HEK293 (cell line): ENCODE measurements at regions not wholly inside any gene's neighbourhood (a gene's known extent, or its start where the extent isn't known, plus 50 kb on each side); places are given as distances from the start of the nearest gene placed in this dataset.

Experiments
- CTCF ChIA-PET: fragments of 350-600 bp; formaldehyde crosslinking; extraction: SDS; loops from one replicate; lab custom pipeline; 2021; ENCODE audit warnings: antibody characterized with exemption; lab: Yijun Ruan, JAX
- POLR2A ChIA-PET: fragments of 300-600 bp; formaldehyde crosslinking; extraction: SDS; loops from one replicate; lab custom pipeline; 2020; ENCODE audit warnings: antibody characterized with exemption, inconsistent platforms; lab: Yijun Ruan, JAX
- H3K27ac ChIP-seq: fragments of 200-500 bp; sonication (Bioruptor generic); 2 replicates; pipeline ENCODE4 v1.5.1; 2014; ENCODE audit warnings: low read depth, low read length, control low read depth, inconsistent platforms; ENCODE audit errors: extremely low read depth
- H3K36me3 ChIP-seq, 2 experiments: fragments of 200-500 bp in 1 of 2; sonication (Bioruptor generic) in 1 of 2; 1 replicate in 1 of 2; 2 replicates in 1 of 2; pipeline ENCODE4 v1.5.1; 2014 to 2017; ENCODE audit warnings: inconsistent platforms in 2 of 2, low read length in 2 of 2; ENCODE audit not compliant: control insufficient read depth in 2 of 2, insufficient read depth in 1 of 2
- H3K4me1 ChIP-seq: fragments of 200-500 bp; sonication (Bioruptor generic); 2 replicates; pipeline ENCODE4 v1.5.1; 2014; ENCODE audit warnings: mild to moderate bottlenecking, low read length, inconsistent platforms; ENCODE audit not compliant: control insufficient read depth, insufficient read depth
- H3K4me3 ChIP-seq: 2 replicates; pipeline ENCODE4 v1.5.1; 2011; ENCODE audit warnings: low read depth, mild to moderate bottlenecking, control low read depth, low read length, moderate library complexity
- H3K9me3 ChIP-seq: fragments of 200-500 bp; sonication (Bioruptor generic); 2 replicates; pipeline ENCODE4 v1.5.1; 2014; ENCODE audit warnings: low read depth, low read length, inconsistent platforms; ENCODE audit not compliant: control insufficient read depth, insufficient read depth
- SCRT2 ChIP-seq: fragments of 450-650 bp; formaldehyde crosslinking; IDR thresholded peaks from 2 replicates; pipeline ENCODE4 v1.5.1; 2016; ENCODE audit warnings: missing biosample characterization, missing genetic modification characterization
- ZFHX2 ChIP-seq: fragments of 450-650 bp; formaldehyde crosslinking; conservative IDR thresholded peaks from 2 replicates; pipeline ENCODE4 v1.5.1; 2016; ENCODE audit warnings: missing biosample characterization, missing genetic modification characterization
- ZFP69B ChIP-seq: fragments of 450-650 bp; formaldehyde crosslinking; IDR thresholded peaks from 2 replicates; pipeline ENCODE4 v1.5.1; 2016; ENCODE audit warnings: missing biosample characterization, missing genetic modification characterization
- ZNF112 ChIP-seq: fragments of 450-650 bp; formaldehyde crosslinking; IDR thresholded peaks from 2 replicates; pipeline ENCODE4 v1.5.0; 2017; ENCODE audit warnings: missing biosample characterization, missing genetic modification characterization
- ZNF211 ChIP-seq: fragments of 450-650 bp; formaldehyde crosslinking; IDR thresholded peaks from 2 replicates; pipeline ENCODE4 v1.5.1; 2016; ENCODE audit warnings: low read depth, missing biosample characterization, missing genetic modification characterization
- ZNF223 ChIP-seq: fragments of 450-650 bp; formaldehyde crosslinking; IDR thresholded peaks from 2 replicates; pipeline ENCODE4 v1.5.1; 2016; ENCODE audit warnings: missing biosample characterization, missing genetic modification characterization
- ZNF24 ChIP-seq: fragments of 450-650 bp; formaldehyde crosslinking; IDR thresholded peaks from 2 replicates; pipeline ENCODE4 v1.5.1; 2016; ENCODE audit warnings: missing biosample characterization, missing genetic modification characterization
- ZNF248 ChIP-seq: fragments of 450-650 bp; formaldehyde crosslinking; IDR thresholded peaks from 2 replicates; pipeline ENCODE4 v1.5.1; 2017; ENCODE audit warnings: missing biosample characterization, missing genetic modification characterization
- ZNF292 ChIP-seq: fragments of 450-650 bp; formaldehyde crosslinking; IDR thresholded peaks from 2 replicates; pipeline ENCODE4 v1.5.1; 2016; ENCODE audit warnings: low read depth, missing biosample characterization, missing genetic modification characterization, borderline replicate concordance
- ZNF366 ChIP-seq: fragments of 450-650 bp; formaldehyde crosslinking; conservative IDR thresholded peaks from 2 replicates; pipeline ENCODE4 v1.5.1; 2016; ENCODE audit warnings: missing biosample characterization, missing genetic modification characterization
- ZNF514 ChIP-seq: fragments of 450-650 bp; formaldehyde crosslinking; IDR thresholded peaks from 2 replicates; pipeline ENCODE4 v1.5.1; 2016; ENCODE audit warnings: missing biosample characterization, missing genetic modification characterization
- ZNF624 ChIP-seq: fragments of 450-650 bp; formaldehyde crosslinking; IDR thresholded peaks from 2 replicates; pipeline ENCODE4 v1.5.1; 2017; ENCODE audit warnings: missing biosample characterization, missing genetic modification characterization
- ZNF664 ChIP-seq: fragments of 450-650 bp; formaldehyde crosslinking; IDR thresholded peaks from 2 replicates; pipeline ENCODE4 v1.5.1; 2016; ENCODE audit warnings: missing biosample characterization, missing genetic modification characterization
- ZNF701 ChIP-seq: fragments of 450-650 bp; formaldehyde crosslinking; IDR thresholded peaks from 2 replicates; pipeline ENCODE4 v1.5.1; 2016; ENCODE audit warnings: missing biosample characterization, missing genetic modification characterization
- ZNF837 ChIP-seq: fragments of 450-650 bp; formaldehyde crosslinking; IDR thresholded peaks from 2 replicates; pipeline ENCODE4 v1.5.1; 2016; ENCODE audit warnings: missing biosample characterization, missing genetic modification characterization
- ZSCAN23 ChIP-seq: fragments of 450-650 bp; formaldehyde crosslinking; IDR thresholded peaks from 2 replicates; pipeline ENCODE4 v1.5.1; 2016; ENCODE audit warnings: missing biosample characterization, missing genetic modification characterization
- TF ChIP-seq, protein P1 (sequence below): fragments of 450-650 bp; formaldehyde crosslinking; IDR thresholded peaks from 2 replicates; pipeline ENCODE4 v1.5.1; 2016; ENCODE audit warnings: missing biosample characterization, missing genetic modification characterization
- TF ChIP-seq, protein P2 (sequence below): fragments of 450-650 bp; formaldehyde crosslinking; IDR thresholded peaks from 2 replicates; pipeline ENCODE4 v1.5.1; 2016; ENCODE audit warnings: missing biosample characterization, missing genetic modification characterization
- TF ChIP-seq, protein P3 (sequence below): fragments of 450-650 bp; formaldehyde crosslinking; optimal IDR thresholded peaks from 2 replicates; pipeline ENCODE3; 2016; ENCODE audit warnings: missing biosample characterization, mild to moderate bottlenecking, missing genetic modification characterization
- TF ChIP-seq, protein P4 (sequence below): sonication (generic); formaldehyde crosslinking; IDR thresholded peaks from 2 replicates; pipeline ENCODE4 v1.8.1; 2022; ENCODE audit warnings: mild to moderate bottlenecking, moderate library complexity, missing genetic modification reagents
- TF ChIP-seq, protein P5 (sequence below): fragments of 450-650 bp; formaldehyde crosslinking; IDR thresholded peaks from 2 replicates; pipeline ENCODE4 v1.5.1; 2016; ENCODE audit warnings: missing biosample characterization, missing genetic modification characterization
- TF ChIP-seq, protein P6 (sequence below): fragments of 450-650 bp; formaldehyde crosslinking; IDR thresholded peaks from 2 replicates; pipeline ENCODE4 v1.5.1; 2016; ENCODE audit warnings: missing biosample characterization, missing genetic modification characterization, low read depth
- TF ChIP-seq, protein P7 (sequence below): fragments of 450-650 bp; formaldehyde crosslinking; IDR thresholded peaks from 2 replicates; pipeline ENCODE4 v1.5.1; 2017; ENCODE audit warnings: missing biosample characterization, missing genetic modification characterization

DNA sequence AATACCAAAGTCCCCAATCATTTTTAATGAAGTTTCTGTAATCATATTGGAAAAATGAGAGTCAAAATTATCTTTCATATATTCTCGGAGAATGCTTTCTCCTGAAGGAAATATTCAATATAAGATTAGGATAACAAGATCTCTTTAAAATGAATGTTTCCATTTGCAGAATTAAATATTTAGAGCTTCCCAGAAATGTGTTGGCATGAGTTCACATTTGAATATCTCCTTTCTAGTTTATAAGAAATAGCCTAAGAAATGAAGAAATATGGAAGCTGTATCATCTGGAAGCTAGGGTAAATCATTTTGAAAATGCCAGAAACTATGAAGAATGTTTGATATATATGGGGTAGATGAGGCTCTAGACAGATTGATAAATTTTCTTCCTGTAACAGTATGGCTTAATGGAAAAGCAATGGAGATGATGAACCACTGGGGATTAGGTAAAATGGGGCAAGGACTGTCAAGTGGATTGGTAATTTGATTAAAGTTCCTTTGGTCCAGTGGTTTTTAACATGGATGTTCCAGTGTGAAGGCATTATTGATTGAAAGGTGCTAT, 184.6 kb upstream of the ZNF804A start:
- Histone ChIP-seq H3K36me3 (no peaks in the 10 kb centered on the region), H3K27ac (no peak overlapping the region), H3K4me1 (peaks cover 3% of the 10 kb centered on the region; the same call in 1 of the 2 replicates), H3K9me3 (no peaks in the 10 kb centered on the region), H3K4me3 (no peak overlapping the region)
- POLR2A ChIA-PET = no interaction called here
- TF ChIP-seq SCRT2 (tag by site-specific recombination) = no peak
- TF ChIP-seq ZNF211 (tag by site-specific recombination) = no peak
- no peak for TF ChIP-seq ZNF701 (tag by site-specific recombination)
- TF ChIP-seq ZNF624 (tag by site-specific recombination) = no peak
- TF ChIP-seq, protein P1, sequence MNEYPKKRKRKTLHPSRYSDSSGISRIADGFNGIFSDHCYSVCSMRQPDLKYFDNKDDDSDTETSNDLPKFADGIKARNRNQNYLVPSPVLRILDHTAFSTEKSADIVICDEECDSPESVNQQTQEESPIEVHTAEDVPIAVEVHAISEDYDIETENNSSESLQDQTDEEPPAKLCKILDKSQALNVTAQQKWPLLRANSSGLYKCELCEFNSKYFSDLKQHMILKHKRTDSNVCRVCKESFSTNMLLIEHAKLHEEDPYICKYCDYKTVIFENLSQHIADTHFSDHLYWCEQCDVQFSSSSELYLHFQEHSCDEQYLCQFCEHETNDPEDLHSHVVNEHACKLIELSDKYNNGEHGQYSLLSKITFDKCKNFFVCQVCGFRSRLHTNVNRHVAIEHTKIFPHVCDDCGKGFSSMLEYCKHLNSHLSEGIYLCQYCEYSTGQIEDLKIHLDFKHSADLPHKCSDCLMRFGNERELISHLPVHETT (tag by site-specific recombination) = no peak
- TF ChIP-seq ZNF366 (tag by site-specific recombination) = no peak
- TF ChIP-seq, protein P2, sequence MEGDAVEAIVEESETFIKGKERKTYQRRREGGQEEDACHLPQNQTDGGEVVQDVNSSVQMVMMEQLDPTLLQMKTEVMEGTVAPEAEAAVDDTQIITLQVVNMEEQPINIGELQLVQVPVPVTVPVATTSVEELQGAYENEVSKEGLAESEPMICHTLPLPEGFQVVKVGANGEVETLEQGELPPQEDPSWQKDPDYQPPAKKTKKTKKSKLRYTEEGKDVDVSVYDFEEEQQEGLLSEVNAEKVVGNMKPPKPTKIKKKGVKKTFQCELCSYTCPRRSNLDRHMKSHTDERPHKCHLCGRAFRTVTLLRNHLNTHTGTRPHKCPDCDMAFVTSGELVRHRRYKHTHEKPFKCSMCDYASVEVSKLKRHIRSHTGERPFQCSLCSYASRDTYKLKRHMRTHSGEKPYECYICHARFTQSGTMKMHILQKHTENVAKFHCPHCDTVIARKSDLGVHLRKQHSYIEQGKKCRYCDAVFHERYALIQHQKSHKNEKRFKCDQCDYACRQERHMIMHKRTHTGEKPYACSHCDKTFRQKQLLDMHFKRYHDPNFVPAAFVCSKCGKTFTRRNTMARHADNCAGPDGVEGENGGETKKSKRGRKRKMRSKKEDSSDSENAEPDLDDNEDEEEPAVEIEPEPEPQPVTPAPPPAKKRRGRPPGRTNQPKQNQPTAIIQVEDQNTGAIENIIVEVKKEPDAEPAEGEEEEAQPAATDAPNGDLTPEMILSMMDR (tag by site-specific recombination) = no peak
- no peak for TF ChIP-seq ZFHX2
- TF ChIP-seq, protein P3, sequence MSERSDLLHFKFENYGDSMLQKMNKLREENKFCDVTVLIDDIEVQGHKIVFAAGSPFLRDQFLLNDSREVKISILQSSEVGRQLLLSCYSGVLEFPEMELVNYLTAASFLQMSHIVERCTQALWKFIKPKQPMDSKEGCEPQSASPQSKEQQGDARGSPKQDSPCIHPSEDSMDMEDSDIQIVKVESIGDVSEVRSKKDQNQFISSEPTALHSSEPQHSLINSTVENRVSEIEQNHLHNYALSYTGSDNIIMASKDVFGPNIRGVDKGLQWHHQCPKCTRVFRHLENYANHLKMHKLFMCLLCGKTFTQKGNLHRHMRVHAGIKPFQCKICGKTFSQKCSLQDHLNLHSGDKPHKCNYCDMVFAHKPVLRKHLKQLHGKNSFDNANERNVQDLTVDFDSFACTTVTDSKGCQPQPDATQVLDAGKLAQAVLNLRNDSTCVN (tag by site-specific recombination) = no peak
- no peak for TF ChIP-seq ZNF248
- TF ChIP-seq, protein P4, sequence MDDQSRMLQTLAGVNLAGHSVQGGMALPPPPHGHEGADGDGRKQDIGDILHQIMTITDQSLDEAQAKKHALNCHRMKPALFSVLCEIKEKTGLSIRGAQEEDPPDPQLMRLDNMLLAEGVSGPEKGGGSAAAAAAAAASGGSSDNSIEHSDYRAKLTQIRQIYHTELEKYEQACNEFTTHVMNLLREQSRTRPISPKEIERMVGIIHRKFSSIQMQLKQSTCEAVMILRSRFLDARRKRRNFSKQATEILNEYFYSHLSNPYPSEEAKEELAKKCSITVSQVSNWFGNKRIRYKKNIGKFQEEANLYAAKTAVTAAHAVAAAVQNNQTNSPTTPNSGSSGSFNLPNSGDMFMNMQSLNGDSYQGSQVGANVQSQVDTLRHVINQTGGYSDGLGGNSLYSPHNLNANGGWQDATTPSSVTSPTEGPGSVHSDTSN (CRISPR knock-in tag) = no peak
- no peak for TF ChIP-seq ZNF837 (tag by site-specific recombination)
- TF ChIP-seq, protein P5, sequence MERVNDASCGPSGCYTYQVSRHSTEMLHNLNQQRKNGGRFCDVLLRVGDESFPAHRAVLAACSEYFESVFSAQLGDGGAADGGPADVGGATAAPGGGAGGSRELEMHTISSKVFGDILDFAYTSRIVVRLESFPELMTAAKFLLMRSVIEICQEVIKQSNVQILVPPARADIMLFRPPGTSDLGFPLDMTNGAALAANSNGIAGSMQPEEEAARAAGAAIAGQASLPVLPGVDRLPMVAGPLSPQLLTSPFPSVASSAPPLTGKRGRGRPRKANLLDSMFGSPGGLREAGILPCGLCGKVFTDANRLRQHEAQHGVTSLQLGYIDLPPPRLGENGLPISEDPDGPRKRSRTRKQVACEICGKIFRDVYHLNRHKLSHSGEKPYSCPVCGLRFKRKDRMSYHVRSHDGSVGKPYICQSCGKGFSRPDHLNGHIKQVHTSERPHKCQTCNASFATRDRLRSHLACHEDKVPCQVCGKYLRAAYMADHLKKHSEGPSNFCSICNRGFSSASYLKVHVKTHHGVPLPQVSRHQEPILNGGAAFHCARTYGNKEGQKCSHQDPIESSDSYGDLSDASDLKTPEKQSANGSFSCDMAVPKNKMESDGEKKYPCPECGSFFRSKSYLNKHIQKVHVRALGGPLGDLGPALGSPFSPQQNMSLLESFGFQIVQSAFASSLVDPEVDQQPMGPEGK (tag by site-specific recombination) = no peak
- TF ChIP-seq ZFP69B (tag by site-specific recombination) = no peak
- TF ChIP-seq ZNF514 (tag by site-specific recombination) = no peak
- CTCF ChIA-PET = interaction anchor here (0.6 kb wide), 1 partner anchor 514 kb away, joined by 3 read pairs; no protein-coding TSS in a partner anchor

DNA sequence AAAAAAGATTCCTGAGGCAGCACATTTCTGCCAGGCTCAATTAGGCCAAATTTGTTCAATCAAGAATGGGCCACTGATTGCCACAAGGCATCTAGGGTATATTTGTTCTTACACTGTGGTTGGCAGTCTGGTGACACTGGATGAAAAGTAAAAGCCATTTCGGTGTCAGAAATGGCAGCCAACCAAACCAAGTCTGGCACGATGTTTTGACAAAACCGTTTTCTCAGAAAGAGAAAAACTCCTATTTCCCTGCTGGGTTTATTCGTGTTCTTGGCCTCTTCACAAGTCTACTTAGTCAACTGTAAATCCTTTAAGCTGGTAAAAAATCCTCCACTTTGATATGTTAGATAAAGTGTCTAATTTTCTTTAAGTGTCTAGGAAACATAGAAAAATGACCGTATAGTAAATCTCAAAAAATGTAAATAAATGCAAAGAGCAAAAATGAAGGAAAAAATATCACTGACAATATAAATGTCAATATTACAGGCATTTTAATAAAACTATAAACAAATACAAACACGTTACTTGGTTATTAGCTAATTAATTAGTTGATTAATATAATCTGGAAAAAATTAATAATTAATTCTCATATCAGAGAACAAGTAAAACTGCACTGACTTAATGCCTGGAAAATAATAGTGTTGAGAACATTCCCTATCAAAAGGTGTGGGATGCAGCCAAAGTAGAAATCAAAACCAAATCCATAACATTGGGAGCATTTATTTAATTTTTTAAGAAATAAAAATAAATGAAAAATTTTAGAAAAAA, 182.0 kb upstream of the ZNF804A start:
- ChIA-PET POLR2A (no interaction called here), CTCF (no interaction called here)
- H3K9me3 ChIP-seq = no peaks in the 10 kb centered on the region
- TF ChIP-seq, protein P6, sequence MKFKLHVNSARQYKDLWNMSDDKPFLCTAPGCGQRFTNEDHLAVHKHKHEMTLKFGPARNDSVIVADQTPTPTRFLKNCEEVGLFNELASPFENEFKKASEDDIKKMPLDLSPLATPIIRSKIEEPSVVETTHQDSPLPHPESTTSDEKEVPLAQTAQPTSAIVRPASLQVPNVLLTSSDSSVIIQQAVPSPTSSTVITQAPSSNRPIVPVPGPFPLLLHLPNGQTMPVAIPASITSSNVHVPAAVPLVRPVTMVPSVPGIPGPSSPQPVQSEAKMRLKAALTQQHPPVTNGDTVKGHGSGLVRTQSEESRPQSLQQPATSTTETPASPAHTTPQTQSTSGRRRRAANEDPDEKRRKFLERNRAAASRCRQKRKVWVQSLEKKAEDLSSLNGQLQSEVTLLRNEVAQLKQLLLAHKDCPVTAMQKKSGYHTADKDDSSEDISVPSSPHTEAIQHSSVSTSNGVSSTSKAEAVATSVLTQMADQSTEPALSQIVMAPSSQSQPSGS (tag by site-specific recombination) = no peak
- no peak for TF ChIP-seq ZSCAN23 (tag by site-specific recombination)
- no peak for TF ChIP-seq ZNF664
- TF ChIP-seq ZNF112 (tag by site-specific recombination) = no peak
- TF ChIP-seq ZNF223 (tag by site-specific recombination) = no peak
- TF ChIP-seq ZNF292 = no peak
- TF ChIP-seq, protein P7, sequence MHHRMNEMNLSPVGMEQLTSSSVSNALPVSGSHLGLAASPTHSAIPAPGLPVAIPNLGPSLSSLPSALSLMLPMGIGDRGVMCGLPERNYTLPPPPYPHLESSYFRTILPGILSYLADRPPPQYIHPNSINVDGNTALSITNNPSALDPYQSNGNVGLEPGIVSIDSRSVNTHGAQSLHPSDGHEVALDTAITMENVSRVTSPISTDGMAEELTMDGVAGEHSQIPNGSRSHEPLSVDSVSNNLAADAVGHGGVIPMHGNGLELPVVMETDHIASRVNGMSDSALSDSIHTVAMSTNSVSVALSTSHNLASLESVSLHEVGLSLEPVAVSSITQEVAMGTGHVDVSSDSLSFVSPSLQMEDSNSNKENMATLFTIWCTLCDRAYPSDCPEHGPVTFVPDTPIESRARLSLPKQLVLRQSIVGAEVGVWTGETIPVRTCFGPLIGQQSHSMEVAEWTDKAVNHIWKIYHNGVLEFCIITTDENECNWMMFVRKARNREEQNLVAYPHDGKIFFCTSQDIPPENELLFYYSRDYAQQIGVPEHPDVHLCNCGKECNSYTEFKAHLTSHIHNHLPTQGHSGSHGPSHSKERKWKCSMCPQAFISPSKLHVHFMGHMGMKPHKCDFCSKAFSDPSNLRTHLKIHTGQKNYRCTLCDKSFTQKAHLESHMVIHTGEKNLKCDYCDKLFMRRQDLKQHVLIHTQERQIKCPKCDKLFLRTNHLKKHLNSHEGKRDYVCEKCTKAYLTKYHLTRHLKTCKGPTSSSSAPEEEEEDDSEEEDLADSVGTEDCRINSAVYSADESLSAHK = no peak
- TF ChIP-seq ZNF24 (tag by site-specific recombination) = no peak

More for the DNA sequence above, 182.0 kb upstream of the ZNF804A start:
- Histone ChIP-seq H3K4me1 (no peaks in the 10 kb centered on the region), H3K4me3 (no peak overlapping the region), H3K27ac (no peak overlapping the region), H3K36me3 (no peaks in the 10 kb centered on the region)
